GM21825 (cell line): ENCODE measurements at regions not wholly inside any gene's neighbourhood (a gene's known extent, or its start where the extent isn't known, plus 50 kb on each side); places are given as distances from the start of the nearest gene placed in this dataset.
A peak's percentile ranks its signal among the peaks of the same experiment; 100 is the strongest.

Source experiments
- ATAC-seq: cut with Tn5 transposase; IDR thresholded peaks from one replicate; pipeline ENCODE4 v1.9.1; 2021; ENCODE audit warnings: mild to moderate bottlenecking, moderate library complexity; ENCODE audit not compliant: unreplicated experiment

- ATAC-seq: no peak
Measured at GRCh38 chr17:55635253-55635914, 87.3 kb downstream of the TMEM100 start.

GRCh38 chr17:55634702-55635101 lies 88.0 kb downstream of the TMEM100 start:
- ATAC-seq: no peak

- ATAC-seq: no peak
Measured at GRCh38 chr17:55632893-55633292, 89.8 kb downstream of the TMEM100 start.

GRCh38 chr17:55632236-55632635 lies 90.4 kb downstream of the TMEM100 start:
- ATAC-seq: no peak

- no peak for ATAC-seq
Measured at GRCh38 chr17:55629995-55630394, 92.7 kb downstream of the TMEM100 start.

- ATAC-seq: no peak
Measured at GRCh38 chr17:55625521-55625920, 97.1 kb downstream of the TMEM100 start.

GRCh38 chr17:55624772-55625433 lies 97.8 kb downstream of the TMEM100 start:
- ATAC-seq: peak; percentile 43

GRCh38 chr17:55622547-55622946 lies 100.1 kb downstream of the TMEM100 start:
- no peak for ATAC-seq

GRCh38 chr17:55620945-55621344 lies 101.7 kb downstream of the TMEM100 start:
- no peak for ATAC-seq

GRCh38 chr17:55620023-55620422 lies 102.6 kb downstream of the TMEM100 start:
- ATAC-seq: no peak

- ATAC-seq: no peak
Measured at GRCh38 chr17:55617441-55617840, 105.2 kb downstream of the TMEM100 start.

GRCh38 chr17:55614061-55614460 lies 102.8 kb upstream of the SMIM36 start:
- no peak for ATAC-seq

GRCh38 chr17:55612691-55613141 lies 101.5 kb upstream of the SMIM36 start:
- no peak for ATAC-seq

- no peak for ATAC-seq
Measured at GRCh38 chr17:55607731-55608341, 96.6 kb upstream of the SMIM36 start.

GRCh38 chr17:55606488-55606815 lies 95.2 kb upstream of the SMIM36 start:
- ATAC-seq: no peak

GRCh38 chr17:55605705-55606487 lies 94.6 kb upstream of the SMIM36 start:
- no peak for ATAC-seq

GRCh38 chr17:55601874-55602364 lies 90.7 kb upstream of the SMIM36 start:
- no peak for ATAC-seq

- ATAC-seq: no peak
Measured at GRCh38 chr17:55598495-55598894, 87.2 kb upstream of the SMIM36 start.

GRCh38 chr17:55588446-55589242 lies 77.4 kb upstream of the SMIM36 start:
- ATAC-seq: no peak

GRCh38 chr17:55587608-55588139 lies 76.4 kb upstream of the SMIM36 start:
- no peak for ATAC-seq
